ENCODE measurements at regions not wholly inside any gene's neighbourhood (a gene's known extent, or its start where the extent isn't known, plus 50 kb on each side); places are given as distances from the start of the nearest gene placed in this dataset.

DNA sequence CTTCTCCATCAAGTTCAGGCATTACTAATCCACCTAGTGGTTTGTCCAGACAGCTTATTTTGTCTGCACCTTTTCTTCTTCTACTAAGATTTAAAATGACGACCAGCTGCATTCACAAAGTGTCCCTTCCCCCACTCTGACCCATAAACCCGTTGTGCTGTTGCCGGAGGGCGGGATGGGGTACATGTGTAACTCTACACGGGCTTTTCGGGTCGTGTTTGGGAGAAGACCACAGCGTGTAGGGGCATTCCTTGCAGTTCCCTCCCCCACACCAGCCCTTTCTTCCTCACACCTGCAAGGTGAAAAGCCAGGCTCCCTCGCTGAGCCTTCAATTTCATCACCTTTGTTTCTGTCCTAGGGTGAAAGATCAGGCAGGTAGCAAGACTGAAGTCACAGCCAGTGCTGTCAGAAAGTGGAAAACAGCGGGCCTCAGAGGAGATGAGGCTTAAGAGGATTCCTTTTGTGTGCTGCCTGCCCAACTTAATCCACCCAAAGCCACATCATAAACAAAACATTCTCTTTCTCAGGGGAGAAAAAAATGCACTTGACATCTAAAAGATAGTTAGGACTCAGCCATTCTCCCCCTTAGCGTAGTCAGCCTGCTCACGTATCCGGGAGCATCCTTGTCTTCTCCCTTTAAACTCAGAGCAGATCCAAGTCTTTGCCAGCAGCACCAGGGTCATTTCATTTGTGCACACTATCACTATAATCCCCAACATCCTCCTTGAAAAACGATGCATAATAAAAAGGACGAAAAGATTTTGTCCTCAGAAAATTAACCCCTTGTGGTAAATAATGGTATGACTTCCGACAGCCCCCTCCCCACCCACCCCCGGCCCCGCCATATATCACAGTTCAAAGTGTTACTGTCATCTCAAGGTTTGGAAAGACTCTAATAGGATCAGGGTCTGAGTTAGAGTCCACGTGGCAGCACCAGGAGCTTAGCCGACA is 599.0 kb downstream of the RAB28 start:
- in situ Hi-C loops (cut with HindIII; ENCODE audit: low sequenced_read_pairs), result no loop called here

DNA sequence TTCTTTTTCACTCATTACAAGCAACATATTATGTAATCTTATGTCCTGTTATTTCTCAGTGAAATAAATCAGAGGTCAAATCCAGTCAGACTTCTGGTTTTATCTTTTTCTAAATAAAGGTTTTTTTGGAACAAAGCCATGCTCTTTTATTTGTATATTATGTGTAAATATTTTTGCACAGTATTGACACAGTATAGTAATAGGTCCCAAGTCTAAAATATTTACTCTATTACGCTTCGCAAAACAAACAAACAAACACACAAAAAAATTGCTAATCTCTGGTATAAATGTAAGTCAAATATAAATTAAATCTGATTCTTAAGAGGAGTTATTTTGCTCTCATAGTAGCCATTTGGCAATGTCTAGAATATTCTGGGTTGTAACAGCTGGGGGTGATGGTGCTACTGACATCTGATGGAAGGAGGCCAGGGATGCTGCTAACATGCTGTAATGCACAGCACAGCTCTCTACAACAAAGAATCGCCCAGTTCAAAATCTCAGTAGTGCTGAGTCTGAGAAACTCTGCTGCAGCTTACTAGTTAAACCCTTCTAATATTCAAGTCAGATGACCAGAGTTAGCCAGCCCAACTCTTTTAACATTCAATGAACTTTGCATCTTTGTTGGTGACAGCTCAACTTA is 602.1 kb downstream of the RAB28 start:
- in situ Hi-C loops (cut with HindIII; ENCODE audit: low sequenced_read_pairs), result no loop called here

DNA sequence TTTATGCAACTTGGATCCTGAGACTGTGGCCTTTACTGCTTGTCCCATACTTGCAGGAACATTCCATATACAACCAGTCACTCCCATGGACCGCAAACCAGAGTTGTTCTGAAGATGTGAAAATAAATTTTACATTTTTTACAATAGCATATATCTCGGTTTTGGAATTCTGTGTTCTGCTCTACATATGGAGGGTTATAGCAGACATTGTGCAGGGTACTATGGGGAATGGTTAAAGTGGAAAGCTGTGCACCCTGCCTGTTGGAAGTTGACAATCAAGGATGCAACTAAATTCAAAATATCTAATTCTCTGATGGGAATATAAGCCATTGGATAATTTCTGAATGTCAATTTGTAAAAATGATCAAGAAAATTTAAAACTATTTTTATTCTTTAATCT is 603.3 kb downstream of the RAB28 start:
- in situ Hi-C loops (cut with HindIII; ENCODE audit: low sequenced_read_pairs), result no loop called here

DNA sequence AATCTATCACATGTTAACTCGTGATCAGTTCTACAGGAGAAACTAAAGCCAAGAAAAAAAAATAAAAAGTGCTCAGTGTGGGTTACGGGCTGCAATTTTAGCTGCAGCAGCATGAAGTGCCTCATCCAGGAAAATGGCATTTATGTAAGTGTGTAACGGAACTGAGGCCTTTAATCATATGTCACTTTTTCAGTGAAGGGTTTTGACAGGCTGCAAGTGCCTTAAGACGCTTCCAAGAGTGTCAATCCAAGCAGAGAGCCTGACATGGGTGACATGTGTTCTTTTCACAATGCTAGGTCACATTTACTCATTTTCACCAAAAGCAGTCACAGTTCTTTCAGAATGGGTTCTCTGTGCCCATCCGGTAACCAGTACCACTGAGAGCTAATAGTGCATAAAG is 604.6 kb downstream of the RAB28 start:
- in situ Hi-C loops (cut with HindIII; ENCODE audit: low sequenced_read_pairs), result no loop called here

DNA sequence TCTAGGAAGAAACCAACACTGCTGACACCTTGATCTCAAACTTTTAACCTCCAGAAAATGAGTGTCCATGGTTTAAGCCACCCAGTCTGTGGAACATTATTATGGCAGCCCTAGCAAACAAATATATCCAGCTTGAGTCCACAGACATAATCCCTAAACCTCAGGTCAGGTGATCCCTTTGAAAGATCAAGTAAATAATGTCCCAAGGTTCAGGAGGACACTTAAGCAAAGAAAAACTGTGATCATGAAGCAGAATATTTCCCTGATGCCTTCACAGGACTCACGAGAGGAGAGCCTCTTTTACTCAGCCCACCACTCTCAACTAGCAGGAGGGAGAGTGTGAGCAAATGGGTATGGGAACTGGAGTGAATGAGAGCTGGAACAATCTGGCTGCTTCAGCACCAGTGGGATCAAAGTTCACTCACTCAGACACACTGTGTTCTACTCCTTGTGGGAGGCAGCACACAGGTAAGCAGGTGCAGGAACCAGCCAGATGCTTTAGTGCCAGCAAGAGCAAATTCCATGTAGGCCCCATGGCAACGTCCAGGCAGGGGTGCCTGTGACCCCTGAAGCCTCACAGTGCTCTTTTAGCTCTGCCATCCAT is 608.4 kb downstream of the RAB28 start:
- in situ Hi-C loops (cut with HindIII; ENCODE audit: low sequenced_read_pairs), result no loop called here

DNA sequence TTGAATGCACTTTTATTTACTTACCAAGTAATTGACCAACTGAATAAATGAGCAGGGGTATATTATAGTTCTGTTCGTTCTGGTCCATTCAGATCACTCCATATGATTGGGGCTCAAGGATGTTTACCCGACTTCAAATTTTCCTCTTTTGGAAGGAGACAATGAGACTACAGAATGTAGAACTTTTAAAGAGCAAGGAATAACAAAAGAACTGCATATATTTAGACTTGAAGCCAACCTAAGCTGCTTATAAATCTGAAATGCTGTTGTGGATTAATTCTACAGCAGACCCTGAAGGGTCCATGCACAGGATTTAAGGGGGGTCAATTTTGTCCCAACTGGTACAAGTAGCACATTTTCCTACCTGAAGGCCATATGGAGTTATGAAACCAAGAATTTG is 610.8 kb downstream of the RAB28 start:
- in situ Hi-C loops (cut with HindIII; ENCODE audit: low sequenced_read_pairs), result no loop called here

DNA sequence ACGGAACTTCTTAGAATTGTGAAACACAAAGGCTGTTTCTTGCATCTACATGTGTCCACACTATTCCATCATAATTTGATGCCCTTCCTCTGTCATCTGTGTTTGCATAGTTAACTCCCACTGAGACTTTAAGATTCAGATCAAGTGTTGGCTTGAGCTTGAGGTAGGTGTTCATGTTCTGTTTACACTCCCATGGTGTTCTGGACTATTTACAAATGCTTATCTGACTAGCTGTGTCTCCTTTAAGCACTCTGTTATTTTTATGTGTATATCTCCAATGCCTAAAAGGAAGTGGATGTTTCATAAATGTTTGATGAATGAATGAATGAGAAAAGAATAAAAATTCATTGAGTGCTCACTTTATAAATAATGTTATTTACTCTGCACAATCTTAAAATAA is 622.7 kb downstream of the RAB28 start:
- in situ Hi-C loops (cut with HindIII; ENCODE audit: low sequenced_read_pairs), result no loop called here

DNA sequence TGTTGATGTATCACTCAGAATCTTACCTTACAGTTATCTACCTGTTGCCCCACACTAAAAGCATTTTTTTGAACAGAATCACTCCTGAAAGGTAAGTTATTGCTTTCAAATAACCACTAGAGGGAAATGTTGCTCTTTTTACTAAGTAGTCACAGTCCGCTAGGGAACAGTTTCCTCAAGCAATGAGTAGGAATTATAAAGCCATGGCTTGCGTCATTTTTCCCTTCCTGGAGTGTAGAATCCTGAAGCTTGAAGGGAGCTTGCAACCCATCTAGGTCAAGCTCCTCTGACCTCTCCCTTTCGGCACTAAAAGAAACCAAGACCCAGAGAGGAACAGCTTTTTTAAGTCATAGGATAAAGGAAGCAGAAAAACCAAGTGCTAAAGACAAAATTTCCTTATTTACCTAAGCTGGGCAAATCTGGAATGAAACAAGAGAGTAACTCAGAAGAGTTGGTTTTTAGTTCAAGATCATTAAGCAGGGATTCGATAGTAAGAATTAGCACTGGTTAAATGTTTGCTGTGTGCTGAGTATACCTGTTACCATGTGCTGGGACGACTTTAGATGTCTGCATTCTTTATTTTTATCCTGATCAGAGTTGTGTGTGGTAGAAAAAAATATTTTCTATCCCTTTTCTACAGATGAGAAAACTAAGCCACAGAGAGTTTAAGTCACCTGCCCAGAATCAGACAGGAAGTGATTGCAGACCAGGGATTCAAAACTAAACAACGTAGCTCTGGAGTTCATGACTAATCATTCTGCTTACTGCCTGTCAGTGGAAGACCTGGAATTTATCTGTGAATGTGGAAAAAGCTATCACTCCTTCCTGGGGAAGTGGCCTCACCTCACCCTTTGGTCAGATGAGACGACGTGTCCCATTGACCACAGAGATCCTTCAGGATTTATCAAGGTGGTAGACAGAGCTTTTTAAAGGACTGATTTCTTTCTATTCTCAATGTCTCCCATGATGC is 631.5 kb downstream of the RAB28 start:
- in situ Hi-C loops (cut with HindIII; ENCODE audit: low sequenced_read_pairs), result no loop called here

DNA sequence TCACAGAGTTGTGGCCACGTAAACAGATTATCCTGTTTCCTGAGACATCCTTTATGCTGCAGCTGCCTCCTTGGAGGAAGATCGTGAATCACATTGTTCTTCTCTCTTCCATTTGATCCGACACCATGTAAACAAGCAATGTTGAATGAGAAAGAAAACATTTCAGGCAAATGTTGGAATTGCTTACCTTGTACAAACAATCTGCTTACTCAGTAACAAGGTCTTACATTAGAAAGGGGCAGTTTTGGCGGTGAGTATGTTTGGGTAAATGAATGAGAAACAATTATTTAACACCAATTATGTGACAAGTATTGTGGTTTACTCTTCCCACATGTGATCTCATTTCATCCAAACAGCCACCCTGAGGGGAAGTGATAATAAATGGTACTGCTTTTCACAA is 637.8 kb downstream of the RAB28 start:
- in situ Hi-C loops (cut with HindIII; ENCODE audit: low sequenced_read_pairs), result no loop called here

DNA sequence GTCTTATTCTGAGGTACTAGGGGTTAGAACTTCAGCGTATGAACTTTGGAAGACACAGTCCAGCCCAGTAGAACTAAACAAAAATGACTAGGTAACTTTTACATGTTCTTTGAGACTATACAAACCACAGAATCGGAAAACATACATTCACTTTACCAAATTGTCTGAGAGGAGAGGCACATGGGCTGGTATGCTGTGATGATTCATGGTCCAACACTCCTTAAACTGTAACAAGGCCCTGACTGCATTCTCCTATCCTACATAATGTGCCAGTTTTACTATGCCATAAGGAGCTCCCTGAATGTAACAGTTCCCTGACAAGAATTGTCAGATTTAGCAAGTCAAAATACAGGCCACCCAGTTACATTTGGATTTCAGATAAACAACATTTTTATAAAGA is 640.0 kb downstream of the RAB28 start:
- in situ Hi-C loops (cut with HindIII; ENCODE audit: low sequenced_read_pairs), result no loop called here

DNA sequence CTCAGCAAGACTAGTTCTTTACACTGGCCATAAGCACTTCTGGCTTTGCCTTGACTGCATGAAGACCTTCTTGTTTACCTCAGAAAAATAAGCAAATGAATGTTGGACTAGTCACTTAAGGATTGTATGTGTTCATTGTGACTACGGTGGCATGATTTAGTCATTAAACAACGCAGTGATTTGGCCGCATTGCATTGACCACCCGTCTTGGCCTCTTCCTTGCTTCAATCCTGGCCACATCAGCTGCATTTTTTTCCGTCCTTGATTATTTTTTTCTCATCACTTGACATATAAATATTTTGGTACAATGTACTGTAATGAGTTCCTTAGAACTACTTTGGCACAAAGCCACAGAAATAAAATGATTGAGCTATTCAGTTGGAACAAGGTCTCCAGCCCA is 656.2 kb downstream of the RAB28 start:
- in situ Hi-C loops (cut with HindIII; ENCODE audit: low sequenced_read_pairs), result no loop called here

DNA sequence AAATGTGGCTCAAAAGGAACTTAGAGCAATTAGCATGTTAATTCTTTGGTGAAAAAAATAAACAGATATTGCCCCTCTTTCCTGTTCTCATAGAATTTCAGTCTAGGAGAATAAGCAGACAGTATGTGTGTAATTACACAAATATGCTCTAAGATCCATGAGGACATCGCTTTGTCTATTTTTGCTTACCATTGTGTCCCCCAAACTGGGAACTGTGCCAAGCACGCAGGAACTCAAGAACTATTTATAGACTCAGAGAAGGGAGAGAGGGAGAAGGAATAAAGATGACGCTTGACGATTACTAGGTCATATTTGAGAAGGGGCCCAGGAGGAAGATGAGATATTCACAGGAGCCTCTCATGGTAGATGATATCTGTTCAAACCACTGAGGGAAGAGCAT is 692.6 kb downstream of the RAB28 start:
- in situ Hi-C loops (cut with HindIII; ENCODE audit: low sequenced_read_pairs), result no loop called here

DNA sequence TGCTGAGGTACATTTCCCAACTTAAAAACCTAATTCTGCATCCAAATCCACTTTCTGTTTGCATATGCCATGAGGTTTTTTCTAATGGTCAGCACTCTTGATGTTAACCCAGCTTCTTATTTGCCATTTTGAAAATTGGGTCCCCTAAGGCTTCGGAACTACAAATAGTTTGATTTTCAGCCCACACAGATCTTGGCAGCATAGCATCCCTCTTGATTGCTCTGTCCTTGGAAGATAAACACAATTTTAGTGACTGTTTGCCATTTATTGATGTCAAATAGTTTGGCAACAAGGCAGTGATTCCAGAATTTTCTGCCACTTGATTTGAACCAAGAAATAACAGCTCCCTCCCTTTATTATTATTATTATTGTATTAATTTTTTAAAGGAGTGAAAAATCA is 696.9 kb downstream of the RAB28 start:
- in situ Hi-C loops (cut with HindIII; ENCODE audit: low sequenced_read_pairs), result no loop called here

DNA sequence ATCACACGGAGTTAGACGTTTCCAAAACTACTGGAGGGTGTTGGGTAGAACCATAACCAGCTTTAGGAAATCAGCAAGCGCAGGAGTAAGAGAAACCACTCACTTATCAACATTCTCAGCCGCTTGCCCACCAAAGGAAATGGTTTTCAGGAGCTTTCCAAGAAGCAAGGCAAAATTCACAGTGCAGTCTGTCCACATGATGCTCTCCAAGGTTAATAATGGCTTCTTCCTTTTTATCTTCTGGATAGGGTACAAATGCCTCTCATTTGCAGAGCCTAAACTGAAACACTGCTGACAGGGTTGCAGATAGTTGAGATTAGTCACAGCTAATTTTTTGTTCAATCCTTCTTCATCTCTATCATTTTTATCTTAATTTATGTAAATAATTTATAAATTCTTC is 705.4 kb downstream of the RAB28 start:
- in situ Hi-C loops (cut with HindIII; ENCODE audit: low sequenced_read_pairs), result no loop called here

DNA sequence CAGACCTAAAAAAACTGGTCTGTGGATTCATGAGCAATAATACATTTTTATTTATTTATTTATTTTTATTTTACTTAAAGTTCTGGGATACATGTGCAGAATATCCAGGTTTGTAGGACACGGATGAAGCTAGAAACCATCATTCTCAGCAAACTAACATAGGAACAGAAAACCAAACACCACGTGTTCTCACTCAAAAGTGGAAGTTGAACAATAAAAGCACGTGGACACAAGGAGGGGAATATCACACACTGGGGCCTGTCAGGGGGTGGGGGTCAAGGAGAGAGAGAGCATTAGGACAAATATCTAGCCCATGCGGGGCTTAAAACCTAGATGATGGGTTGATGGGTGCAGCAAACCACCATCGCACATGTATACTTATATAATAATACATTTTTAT is 705.9 kb downstream of the RAB28 start:
- in situ Hi-C loops (cut with HindIII; ENCODE audit: low sequenced_read_pairs), result no loop called here

DNA sequence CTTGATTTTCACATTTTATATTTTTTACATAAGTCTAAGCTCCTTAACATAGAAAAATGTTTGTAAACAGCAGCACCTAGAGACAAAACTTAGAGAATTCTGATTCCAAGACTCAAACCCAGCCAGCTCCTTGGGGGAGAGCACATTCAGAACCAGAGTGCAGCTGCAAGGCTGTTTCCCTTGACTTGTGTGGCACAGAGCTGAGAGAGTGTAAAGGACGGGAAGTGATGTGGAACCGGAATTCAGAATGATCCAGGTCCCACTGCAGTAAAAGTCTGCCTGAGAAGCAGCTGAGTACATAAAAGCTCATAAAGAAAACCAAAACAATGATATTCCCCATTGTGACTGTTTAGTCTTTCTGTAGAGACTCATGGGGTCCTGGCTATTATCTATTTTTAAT is 713.8 kb downstream of the RAB28 start:
- in situ Hi-C loops (cut with HindIII; ENCODE audit: low sequenced_read_pairs), result no loop called here

DNA sequence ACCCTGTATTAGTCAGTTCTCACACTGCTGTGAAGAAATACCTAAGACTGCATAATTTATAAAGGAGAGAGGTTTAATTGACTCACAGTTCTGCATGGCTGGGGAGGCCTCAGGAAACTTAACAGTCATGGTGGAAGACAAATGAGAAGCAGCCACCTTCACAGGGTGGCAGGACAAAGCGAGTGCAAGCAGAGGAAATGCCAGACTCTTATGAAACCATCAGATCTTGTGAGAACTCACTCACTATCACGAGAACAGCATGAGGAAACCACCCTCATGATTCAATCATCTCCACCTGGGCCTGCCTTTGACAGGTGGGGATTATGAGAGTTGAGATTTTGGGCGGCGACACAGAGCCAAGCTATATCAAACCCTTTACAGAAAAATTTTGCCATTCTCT is 722.4 kb downstream of the RAB28 start:
- in situ Hi-C loops (cut with HindIII; ENCODE audit: low sequenced_read_pairs), result no loop called here

DNA sequence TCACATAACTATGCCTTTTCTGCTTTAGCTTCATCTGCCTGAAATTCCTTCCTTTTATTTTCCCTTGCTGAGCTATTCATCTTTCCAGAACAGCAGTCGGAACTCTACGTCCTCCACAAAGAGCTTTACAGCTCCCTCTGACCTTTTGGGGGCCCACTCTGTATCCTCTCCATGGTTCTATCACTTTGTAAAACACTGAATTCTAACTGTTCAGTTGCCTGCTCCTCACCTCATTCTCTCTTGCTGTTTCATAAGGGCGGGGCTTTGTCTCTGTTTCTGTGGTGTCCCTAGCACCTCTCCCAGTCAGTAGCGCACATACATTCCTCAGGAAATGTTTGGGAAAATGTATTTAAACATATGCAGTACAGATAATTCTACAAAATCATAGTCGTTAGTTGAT is 737.0 kb downstream of the RAB28 start:
- in situ Hi-C loops (cut with HindIII; ENCODE audit: low sequenced_read_pairs), result no loop called here

DNA sequence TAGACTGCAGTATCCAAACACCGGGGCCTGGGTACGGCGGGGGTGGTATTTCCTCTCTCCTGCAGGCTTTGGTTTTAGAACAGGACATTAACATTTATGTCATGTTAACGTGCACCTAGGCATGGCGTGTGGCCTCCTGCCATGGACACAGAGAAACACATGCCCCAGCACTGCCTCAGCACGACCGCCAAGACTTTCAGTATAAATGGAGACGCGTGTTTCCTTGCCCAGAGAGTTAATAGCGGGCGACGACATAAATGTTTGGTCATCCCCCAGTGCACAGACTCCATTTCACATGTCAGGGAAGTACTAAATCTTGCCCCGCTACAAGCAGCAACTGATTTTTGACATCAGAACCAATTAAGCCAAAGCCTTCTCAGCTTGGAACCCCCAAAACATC is 737.9 kb downstream of the RAB28 start:
- in situ Hi-C loops (cut with HindIII; ENCODE audit: low sequenced_read_pairs), result no loop called here

DNA sequence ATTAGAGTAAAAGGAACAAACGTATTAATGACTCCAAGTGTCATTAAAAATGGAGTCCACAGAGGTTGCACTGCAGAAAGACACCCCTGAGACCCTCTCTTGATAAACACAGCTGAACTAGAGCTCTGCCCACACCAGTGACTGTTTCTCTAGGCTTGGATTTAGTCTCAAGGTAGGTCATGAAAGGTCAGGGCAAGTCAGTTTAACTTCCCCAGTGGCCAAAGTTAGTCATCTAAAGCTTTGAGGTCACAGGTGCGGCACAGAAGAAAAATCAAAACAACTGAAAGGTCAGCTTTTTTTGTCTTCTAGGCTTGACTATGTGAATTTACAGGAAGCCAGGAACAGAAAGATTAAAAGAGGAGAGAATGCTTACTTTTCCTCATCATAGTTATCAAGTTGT is 749.6 kb downstream of the RAB28 start:
- in situ Hi-C loops (cut with HindIII; ENCODE audit: low sequenced_read_pairs), result no loop called here

DNA sequence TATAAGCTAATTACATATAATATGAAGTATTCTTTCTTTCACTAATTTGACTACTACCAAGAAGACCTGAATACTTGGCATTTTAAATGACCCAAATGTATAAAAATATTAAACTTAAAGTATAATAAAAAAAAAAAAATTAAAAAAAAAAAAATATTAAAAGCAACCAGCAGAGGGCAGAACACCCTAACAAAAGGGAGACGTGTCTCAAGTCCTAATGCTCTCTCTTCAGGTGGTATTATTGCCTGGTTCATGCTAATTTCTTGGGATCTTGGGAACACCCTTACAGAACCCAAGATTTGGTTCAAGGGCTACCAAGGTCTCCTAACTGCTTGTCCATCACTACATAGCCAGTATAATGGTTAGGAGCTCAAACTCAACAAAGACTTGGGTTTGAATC is 754.8 kb downstream of the RAB28 start:
- in situ Hi-C loops (cut with HindIII; ENCODE audit: low sequenced_read_pairs), result no loop called here
